GM13977 (cell line): ENCODE measurements at regions not wholly inside any gene's neighbourhood (a gene's known extent, or its start where the extent isn't known, plus 50 kb on each side); places are given as distances from the start of the nearest gene placed in this dataset.
A peak's percentile ranks its signal among the peaks of the same experiment; 100 is the strongest.

Experiments
- DNase-seq: peaks from one replicate; pipeline ENCODE4 v3.0.0; 2012; ENCODE audit warnings: low spot score
- CTCF ChIP-seq: IDR thresholded peaks from 2 replicates; pipeline ENCODE4 v1.5.1; 2012; ENCODE audit warnings: mild to moderate bottlenecking, control low read depth; ENCODE audit not compliant: insufficient read depth; ENCODE audit errors: extremely low read depth, missing control alignments
- in situ Hi-C: fragments of 300-500 bp; cut with MboI; formaldehyde crosslinking; loops from one replicate; pipeline ENCODE4 v1.12.0; 2022; ENCODE audit warnings: low sequenced_read_pairs, low pct_unique_long_range_greater_than_20kb, mixed read lengths, inconsistent platforms; ENCODE audit not compliant: unreplicated experiment

GRCh38 chr15:29933042-29933803 lies 111.0 kb upstream of the TJP1 start:
- DNase-seq: no peak
- in situ Hi-C loops: no loop called here
- no peak for TF ChIP-seq CTCF

- DNase-seq: no peak
- no peak for TF ChIP-seq CTCF
- in situ Hi-C loops: no loop called here
These were observed 103.8 kb upstream of the TJP1 start for GRCh38 chr15:29926083-29926388.

- TF ChIP-seq CTCF: peak; percentile 20
- in situ Hi-C loops: no loop called here
- DNase-seq: no peak
These were observed 103.2 kb upstream of the TJP1 start for GRCh38 chr15:29925227-29926082.

- TF ChIP-seq CTCF: no peak
- in situ Hi-C loops: no loop called here
- no peak for DNase-seq
These were observed 102.5 kb upstream of the TJP1 start for GRCh38 chr15:29924750-29925149.

- in situ Hi-C loops: no loop called here
- no peak for TF ChIP-seq CTCF
- DNase-seq: no peak
These were observed 99.9 kb upstream of the TJP1 start for GRCh38 chr15:29922191-29922590.

- in situ Hi-C loops: no loop called here
- no peak for DNase-seq
These were observed 98.9 kb upstream of the TJP1 start for GRCh38 chr15:29921130-29921601.

More at GRCh38 chr15:29921130-29921601, 98.9 kb upstream of the TJP1 start:
- no peak for TF ChIP-seq CTCF
